ENCODE measurements at regions not wholly inside any gene's neighbourhood (a gene's known extent, or its start where the extent isn't known, plus 50 kb on each side); places are given as distances from the start of the nearest gene placed in this dataset.

GRCh38 chr17:34464812-34465211, 101.8 kb upstream of the CCL1 start:
- TF ChIP-seq CTCF (IDR thresholded peaks at IDR 0.05) (no peak), POLR2A (IDR thresholded peaks at IDR 0.05) (no peak)

Measured in uterus (tissue), 2 donors.